ENCODE measurements at regions not wholly inside any gene's neighbourhood (a gene's known extent, or its start where the extent isn't known, plus 50 kb on each side); places are given as distances from the start of the nearest gene placed in this dataset.

- no peaks in the 10 kb centered on the region for H3K27me3 ChIP-seq (ENCODE audit: insufficient read depth, poor library complexity, severe bottlenecking)
Observed at GRCh38 chr4:107166873-107167450, 130.8 kb upstream of the DKK2 start.

DNA sequence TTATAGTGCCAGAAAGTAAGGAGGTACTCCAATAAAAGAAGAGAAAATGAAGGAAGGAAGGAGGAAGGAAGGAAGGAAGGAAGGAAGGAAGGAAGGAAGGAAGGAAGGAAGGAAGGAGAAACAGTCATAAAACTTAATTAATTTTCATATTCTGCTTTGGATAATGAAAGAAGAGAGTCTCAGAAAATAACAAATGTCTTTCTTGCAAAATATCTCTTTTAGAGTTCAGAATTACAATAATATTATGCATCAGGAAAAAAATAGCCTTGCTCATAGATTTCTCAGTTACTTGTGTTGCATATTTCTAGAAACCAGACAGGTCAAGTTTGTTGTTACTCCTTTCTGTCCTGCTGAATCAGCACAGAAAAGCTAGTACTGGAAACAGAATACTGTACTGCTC, 130.1 kb upstream of the DKK2 start:
- no peaks in the 10 kb centered on the region for H3K9me3 ChIP-seq (ENCODE audit: severe bottlenecking)

More at GRCh38 chr4:107166873-107167450, 130.8 kb upstream of the DKK2 start:
- Histone ChIP-seq H3K27ac (ENCODE audit: poor library complexity, severe bottlenecking) (no peak overlapping the region), H3K4me3 (ENCODE audit: severe bottlenecking) (no peak overlapping the region), H3K4me1 (ENCODE audit: insufficient read depth, poor library complexity, severe bottlenecking) (no peaks in the 10 kb centered on the region), H3K36me3 (ENCODE audit: low read depth) (no peaks in the 10 kb centered on the region), H3K9me3 (ENCODE audit: severe bottlenecking) (no peaks in the 10 kb centered on the region)
- DNase-seq (ENCODE audit: low spot score) (no peak), ATAC-seq (ENCODE audit: low read depth) (no peak)
- TF ChIP-seq, protein P1, sequence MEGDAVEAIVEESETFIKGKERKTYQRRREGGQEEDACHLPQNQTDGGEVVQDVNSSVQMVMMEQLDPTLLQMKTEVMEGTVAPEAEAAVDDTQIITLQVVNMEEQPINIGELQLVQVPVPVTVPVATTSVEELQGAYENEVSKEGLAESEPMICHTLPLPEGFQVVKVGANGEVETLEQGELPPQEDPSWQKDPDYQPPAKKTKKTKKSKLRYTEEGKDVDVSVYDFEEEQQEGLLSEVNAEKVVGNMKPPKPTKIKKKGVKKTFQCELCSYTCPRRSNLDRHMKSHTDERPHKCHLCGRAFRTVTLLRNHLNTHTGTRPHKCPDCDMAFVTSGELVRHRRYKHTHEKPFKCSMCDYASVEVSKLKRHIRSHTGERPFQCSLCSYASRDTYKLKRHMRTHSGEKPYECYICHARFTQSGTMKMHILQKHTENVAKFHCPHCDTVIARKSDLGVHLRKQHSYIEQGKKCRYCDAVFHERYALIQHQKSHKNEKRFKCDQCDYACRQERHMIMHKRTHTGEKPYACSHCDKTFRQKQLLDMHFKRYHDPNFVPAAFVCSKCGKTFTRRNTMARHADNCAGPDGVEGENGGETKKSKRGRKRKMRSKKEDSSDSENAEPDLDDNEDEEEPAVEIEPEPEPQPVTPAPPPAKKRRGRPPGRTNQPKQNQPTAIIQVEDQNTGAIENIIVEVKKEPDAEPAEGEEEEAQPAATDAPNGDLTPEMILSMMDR (IDR thresholded peaks at IDR 0.05; ENCODE audit: poor library complexity, severe bottlenecking) = no peak

DNA sequence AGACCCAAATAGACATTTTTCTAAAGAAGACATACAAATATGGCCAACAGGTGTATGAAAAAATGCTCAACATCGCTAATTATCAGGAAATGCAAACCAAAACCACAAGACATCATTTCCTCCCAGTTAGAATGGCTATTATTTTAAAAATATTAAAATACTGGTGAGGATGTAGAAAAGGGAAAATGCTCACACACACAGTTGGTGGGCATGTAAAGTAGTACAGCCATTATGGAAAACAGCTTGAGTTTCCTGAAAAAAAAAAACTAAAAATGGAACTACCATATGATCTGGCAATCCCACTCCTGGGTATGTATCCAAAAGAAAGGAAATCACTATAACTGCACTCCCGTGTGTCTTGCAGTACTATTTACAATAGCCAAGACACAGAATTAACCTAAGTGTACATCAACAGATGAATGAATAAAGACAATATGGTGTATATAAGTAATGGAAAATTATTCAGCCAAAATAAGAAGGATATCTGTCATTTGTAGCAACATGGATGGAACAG, 128.9 kb upstream of the DKK2 start:
- Histone ChIP-seq H3K27ac (ENCODE audit: poor library complexity, severe bottlenecking) (no peak overlapping the region), H3K4me3 (ENCODE audit: severe bottlenecking) (no peak overlapping the region), H3K36me3 (ENCODE audit: low read depth) (no peaks in the 10 kb centered on the region), H3K4me1 (ENCODE audit: insufficient read depth, poor library complexity, severe bottlenecking) (no peaks in the 10 kb centered on the region), H3K9me3 (ENCODE audit: severe bottlenecking) (no peaks in the 10 kb centered on the region), H3K27me3 (ENCODE audit: insufficient read depth, poor library complexity, severe bottlenecking) (no peaks in the 10 kb centered on the region)
- DNase-seq (ENCODE audit: low spot score) = no peak
- ATAC-seq (ENCODE audit: low read depth) = no peak
- TF ChIP-seq, protein P1 (IDR thresholded peaks at IDR 0.05; ENCODE audit: poor library complexity, severe bottlenecking) = no peak

More for the DNA sequence above, 130.1 kb upstream of the DKK2 start:
- ATAC-seq (ENCODE audit: low read depth) (no peak), DNase-seq (ENCODE audit: low spot score) (no peak)
- no peaks in the 10 kb centered on the region for H3K27me3 ChIP-seq (ENCODE audit: insufficient read depth, poor library complexity, severe bottlenecking)
- no peak overlapping the region for H3K4me3 ChIP-seq (ENCODE audit: severe bottlenecking)
- TF ChIP-seq, protein P1 (IDR thresholded peaks at IDR 0.05; ENCODE audit: poor library complexity, severe bottlenecking) = no peak
- H3K27ac ChIP-seq (ENCODE audit: poor library complexity, severe bottlenecking) = no peak overlapping the region
- H3K36me3 ChIP-seq (ENCODE audit: low read depth) = no peaks in the 10 kb centered on the region
- no peaks in the 10 kb centered on the region for H3K4me1 ChIP-seq (ENCODE audit: insufficient read depth, poor library complexity, severe bottlenecking)

- Histone ChIP-seq H3K27ac (ENCODE audit: poor library complexity, severe bottlenecking) (no peak overlapping the region), H3K4me3 (ENCODE audit: severe bottlenecking) (no peak overlapping the region), H3K27me3 (ENCODE audit: insufficient read depth, poor library complexity, severe bottlenecking) (no peaks in the 10 kb centered on the region), H3K4me1 (ENCODE audit: insufficient read depth, poor library complexity, severe bottlenecking) (no peaks in the 10 kb centered on the region), H3K36me3 (ENCODE audit: low read depth) (no peaks in the 10 kb centered on the region), H3K9me3 (ENCODE audit: severe bottlenecking) (no peaks in the 10 kb centered on the region)
- ATAC-seq (ENCODE audit: low read depth) (no peak), DNase-seq (ENCODE audit: low spot score) (no peak)
- TF ChIP-seq, protein P1 (IDR thresholded peaks at IDR 0.05; ENCODE audit: poor library complexity, severe bottlenecking) = no peak
Observed at GRCh38 chr4:107156443-107156842, 120.3 kb upstream of the DKK2 start.

- no peaks in the 10 kb centered on the region for H3K36me3 ChIP-seq (ENCODE audit: low read depth)
- H3K4me1 ChIP-seq (ENCODE audit: insufficient read depth, poor library complexity, severe bottlenecking) = no peaks in the 10 kb centered on the region
- DNase-seq (ENCODE audit: low spot score) (no peak), ATAC-seq (ENCODE audit: low read depth) (no peak)
- H3K9me3 ChIP-seq (ENCODE audit: severe bottlenecking) = no peaks in the 10 kb centered on the region
- no peak overlapping the region for H3K4me3 ChIP-seq (ENCODE audit: severe bottlenecking)
- no peak overlapping the region for H3K27ac ChIP-seq (ENCODE audit: poor library complexity, severe bottlenecking)
- H3K27me3 ChIP-seq (ENCODE audit: insufficient read depth, poor library complexity, severe bottlenecking) = no peaks in the 10 kb centered on the region
- TF ChIP-seq, protein P1 (IDR thresholded peaks at IDR 0.05; ENCODE audit: poor library complexity, severe bottlenecking) = no peak
Observed at GRCh38 chr4:107155366-107155765, 119.3 kb upstream of the DKK2 start.

Data from RWPE2 (cell line).